ENCODE measurements at regions not wholly inside any gene's neighbourhood (a gene's known extent, or its start where the extent isn't known, plus 50 kb on each side); places are given as distances from the start of the nearest gene placed in this dataset.

- TF ChIP-seq CTCF (IDR thresholded peaks at IDR 0.05) = no peak
- no peak for TF ChIP-seq POLR2A (IDR thresholded peaks at IDR 0.05)
Measured at GRCh38 chr18:64278026-64278425, 129.1 kb upstream of the LINC00305 start.

Data from body of pancreas (tissue), 4 donors.